HG02623 (cell line): ENCODE measurements at regions not wholly inside any gene's neighbourhood (a gene's known extent, or its start where the extent isn't known, plus 50 kb on each side); places are given as distances from the start of the nearest gene placed in this dataset.
"Not testable (repeated sequence)": the region's sequence is repeated elsewhere in the genome, so short reads cannot be mapped to it uniquely, and the experiment has no call there.

Experiments used
- ATAC-seq: cut with Tn5 transposase; IDR thresholded peaks from one replicate; pipeline ENCODE4 v1.9.1; 2021; ENCODE audit warnings: moderate library complexity; ENCODE audit not compliant: unreplicated experiment

DNA sequence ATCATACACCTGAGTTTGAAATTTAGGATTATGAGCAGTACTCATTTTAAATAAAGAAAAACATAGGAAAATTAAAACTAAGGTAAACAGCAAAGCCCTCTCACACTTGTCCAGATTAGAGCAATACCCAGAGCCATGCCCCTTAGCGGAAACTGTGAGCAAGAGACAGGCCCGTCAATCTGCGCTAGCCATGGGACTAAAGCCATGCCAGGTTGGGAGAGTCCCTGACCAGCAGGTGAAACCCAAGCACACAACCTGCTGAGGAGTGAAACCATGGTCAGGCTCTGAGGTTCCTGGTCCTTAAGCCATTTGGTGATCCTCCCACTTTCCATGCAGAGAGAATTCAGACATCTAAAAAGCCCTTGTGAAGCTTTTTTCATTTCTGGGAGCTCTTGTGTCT lies 494.3 kb downstream of the STK39 start:
- no peak for ATAC-seq

DNA sequence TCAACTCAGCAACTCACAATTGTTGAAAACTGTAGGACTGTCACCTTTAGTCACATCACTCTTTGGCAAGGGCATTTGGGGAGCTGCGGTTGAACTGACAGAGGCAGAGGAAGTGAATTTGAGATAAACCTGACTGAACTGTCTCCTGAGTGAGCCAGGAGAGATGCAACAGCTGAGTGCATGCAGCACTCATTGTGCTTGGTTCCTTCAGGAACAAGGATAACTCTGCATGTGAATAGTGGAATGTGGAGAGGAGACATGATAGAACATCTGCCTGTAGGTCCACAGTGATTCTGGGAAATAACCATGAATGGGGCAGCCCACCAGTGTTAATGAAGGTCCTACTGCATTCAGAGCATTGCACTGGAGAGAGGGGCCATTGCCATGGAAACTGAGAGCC lies 494.7 kb downstream of the STK39 start:
- no peak for ATAC-seq

DNA sequence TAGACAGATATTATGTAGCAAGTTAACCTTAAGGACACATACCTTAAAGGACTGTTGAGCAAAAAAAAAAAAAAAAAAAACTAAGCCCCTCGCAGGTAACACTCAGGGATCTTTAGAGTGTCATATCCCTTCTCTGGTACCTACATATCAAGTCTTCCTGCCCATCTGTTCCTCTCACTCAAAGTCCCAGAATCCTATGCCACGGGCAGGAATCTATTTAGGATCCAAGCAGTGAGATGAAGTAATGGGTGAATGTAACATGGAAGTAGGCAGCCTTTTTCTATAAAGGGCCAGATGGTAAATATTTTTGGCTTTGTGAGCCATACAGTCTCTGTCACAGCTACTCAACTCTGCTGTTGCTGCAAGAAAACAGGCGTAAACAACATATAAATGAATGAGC lies 496.7 kb downstream of the STK39 start:
- no peak for ATAC-seq

DNA sequence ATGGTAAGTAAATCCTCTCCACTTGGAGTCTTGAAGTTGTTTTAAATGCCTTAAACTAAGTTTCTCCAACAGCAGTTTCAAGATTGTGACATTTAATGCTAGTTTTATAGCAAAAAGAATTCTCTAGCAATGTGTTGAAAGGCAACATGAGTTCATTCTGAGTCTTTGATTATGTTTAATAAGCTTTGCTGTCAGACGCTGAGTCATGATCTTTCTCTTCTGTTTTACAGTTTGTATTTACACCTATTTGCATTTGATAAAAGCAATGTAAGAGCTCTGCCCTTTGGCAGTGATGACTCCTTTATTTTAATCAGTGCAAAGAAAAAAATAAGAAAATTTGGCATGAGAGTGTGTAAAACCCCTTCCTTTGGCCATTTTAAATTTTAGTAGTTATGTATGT lies 497.7 kb downstream of the STK39 start:
- ATAC-seq = no peak

DNA sequence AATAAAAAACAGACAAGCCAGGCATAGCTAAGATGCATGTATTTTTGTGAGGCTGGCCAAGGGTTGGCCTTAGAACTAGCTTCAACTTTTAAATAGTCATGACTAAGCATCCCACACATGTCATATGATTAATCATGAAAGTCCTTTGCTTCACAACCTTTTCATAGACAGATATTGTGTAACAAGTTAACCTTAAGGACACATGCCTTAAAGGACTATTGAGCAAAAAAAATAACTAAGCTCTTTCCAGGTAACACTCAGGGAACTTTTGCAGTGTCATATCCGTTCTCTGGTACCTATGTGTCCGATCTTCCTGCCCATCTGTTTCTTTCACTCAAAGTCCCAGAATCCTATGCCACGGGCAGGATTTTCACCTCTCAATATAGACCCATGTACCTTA lies 498.4 kb downstream of the STK39 start:
- no peak for ATAC-seq

DNA sequence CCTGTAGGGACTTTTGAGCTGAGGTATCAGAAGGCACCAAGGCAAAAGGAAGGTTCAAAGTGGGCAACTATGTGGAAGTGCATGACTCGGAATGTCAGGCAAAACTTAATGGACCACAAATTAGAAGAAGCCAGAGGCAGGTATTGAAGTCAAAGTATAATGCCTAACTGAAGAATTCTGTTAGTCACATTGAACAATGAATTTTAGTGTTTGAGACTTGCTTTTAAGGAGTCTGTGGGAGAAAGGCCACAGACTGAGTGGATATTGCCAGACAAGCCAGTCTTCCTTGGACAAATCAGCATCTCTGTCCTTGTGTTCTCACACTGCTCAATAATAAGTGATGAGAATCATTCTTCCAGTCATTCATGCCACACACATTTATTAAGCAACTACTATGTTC lies 498.9 kb downstream of the STK39 start:
- ATAC-seq = no peak

DNA sequence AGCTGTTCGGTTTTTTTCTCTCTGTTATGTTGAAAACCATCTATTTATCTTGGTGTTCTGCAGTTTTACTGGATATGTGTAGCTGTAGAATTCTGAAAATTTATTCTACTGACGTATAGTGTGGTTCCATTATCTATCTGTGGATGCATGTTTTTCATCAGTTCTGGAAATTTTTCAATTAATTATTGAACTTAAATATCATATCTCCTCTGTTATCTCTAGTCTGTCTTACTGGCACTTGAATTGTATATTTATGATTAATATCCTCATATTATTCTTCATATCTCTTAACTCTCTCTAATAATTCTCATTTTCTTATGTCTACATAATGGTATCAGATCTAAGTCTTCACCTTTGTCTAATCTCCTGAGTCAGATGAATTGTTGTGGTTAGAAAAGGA lies 501.7 kb downstream of the STK39 start:
- no peak for ATAC-seq

DNA sequence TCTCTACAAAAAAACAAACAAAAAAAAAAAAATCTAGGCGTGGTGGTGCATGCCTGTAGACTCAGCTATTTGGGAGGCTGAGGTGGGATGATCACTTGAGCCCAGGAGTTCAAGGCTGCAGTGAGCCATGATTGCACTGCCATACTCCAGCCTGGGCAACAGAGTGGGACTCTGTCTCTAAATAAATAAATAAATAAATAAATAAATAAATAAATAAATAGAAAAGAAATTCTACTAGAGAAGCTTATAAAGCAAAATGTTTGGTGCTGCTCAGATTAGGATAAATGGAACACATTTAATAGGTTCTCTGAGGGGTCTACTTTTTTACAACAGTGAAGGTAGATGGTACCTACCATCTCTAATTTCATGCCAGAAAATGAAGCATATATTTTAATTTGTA lies 507.5 kb downstream of the STK39 start:
- ATAC-seq = not testable (repeated sequence)

DNA sequence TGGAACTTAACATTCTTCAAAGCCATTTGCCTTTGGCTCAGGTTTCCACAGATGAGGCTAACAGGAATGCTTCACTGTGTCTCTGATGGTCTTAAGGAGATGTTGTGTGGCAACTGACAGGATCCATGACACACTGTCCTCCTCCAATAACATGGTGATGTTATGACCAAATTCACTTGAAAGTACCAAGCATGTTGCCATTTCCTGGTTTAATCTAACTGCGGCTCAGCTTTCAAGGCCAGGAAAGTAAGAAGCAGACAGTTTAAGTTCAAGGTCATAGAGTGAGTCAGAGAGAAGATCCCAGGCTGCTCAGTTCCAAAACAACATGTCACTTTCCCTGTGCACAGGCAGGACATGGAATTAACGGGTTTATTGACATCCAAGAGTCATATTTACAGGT lies 513.6 kb downstream of the STK39 start:
- no peak for ATAC-seq

DNA sequence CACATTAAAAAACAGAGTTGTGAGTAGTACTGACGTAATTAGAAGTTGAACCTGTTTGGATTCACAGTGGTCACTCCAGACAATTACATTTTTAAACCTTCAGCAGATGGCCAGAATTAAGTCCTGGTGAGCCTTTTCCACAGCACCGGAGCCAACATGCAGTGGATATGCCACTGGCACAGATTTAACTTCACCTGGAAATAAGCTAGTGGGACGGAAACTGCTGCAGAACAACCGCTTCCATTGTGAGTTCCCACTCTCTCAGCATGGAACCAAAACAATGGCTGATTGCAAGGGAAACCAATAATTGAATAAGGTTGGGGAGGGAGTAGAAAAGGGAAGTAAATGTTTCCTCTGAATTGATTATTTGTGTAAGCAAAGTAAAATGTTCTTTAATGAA lies 515.1 kb downstream of the STK39 start:
- no peak for ATAC-seq

DNA sequence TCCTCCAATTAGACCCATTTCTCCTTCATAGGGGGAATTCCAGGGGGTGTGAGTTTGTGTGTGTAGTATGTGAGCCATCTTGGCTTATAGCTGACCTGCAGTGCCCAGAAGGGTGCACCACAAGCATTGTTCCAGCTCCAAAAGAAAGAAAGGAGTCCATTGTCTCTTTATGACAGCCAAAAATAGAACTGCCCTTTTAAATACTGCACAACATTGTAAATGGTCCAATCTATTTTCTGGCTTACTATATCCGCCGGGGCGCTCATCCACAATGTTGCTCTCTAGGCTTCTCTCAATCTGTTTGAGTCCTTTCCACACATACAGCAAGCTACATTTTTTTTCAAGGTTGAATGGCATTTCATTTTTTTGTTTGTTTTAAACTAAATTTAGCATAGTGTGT lies 517.5 kb downstream of the STK39 start:
- no peak for ATAC-seq

DNA sequence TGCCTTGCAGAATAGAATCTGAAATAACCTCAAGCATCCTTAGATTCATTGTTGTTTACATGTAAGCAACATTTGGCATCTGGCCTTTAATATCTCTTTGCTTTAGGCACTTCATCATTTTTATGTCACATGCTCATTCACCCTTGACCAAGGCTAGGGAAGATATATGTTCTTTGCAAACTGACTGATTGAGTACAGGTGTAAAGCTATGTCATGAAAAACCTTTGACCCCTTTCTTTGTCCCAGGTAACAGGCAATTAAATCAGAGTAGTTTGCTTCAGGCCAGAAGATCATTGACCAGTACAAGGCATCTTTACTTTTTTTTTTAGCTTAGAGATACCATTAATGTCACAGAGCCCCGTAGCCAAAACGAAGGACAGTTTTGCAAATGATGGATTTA lies 520.6 kb downstream of the STK39 start:
- ATAC-seq = no peak

DNA sequence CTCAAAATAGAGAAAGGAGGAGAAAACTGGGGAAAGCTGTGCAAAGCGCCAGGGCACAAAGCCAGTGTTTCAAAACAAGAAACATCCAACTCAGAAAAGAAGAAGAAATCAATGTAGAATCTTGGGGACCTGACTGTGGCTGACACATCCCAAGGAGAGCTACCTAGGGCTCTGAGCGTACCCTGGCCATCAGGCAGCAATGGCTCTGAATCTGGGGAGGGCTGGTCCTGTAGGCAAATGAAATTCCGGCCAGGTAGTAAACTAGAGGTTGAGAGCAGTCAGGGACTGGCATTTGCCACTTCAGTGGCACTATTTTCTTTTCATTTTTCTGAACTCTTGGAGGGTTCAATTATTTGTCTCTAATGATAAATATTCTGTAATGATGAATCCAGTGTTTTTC lies 525.8 kb downstream of the STK39 start:
- ATAC-seq = no peak

DNA sequence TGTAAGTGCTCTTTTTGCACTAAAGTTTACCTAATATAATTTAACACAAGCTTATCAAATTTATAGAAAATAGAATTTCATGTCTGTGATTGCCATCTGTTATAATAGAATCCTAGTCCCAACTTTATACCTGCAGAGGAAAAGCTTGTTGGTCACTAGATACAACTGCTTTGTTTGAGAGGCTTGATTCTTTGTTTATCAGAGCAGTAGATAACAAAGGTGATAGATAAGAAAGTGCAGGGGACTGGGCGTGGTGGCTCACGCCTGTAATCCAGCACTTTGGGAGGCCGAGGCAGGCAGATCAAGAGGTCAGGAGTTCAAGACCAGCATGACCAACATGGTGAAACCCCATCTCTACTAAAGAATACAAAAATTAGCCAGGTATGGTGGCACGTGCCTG lies 528.0 kb downstream of the STK39 start:
- no peak for ATAC-seq

DNA sequence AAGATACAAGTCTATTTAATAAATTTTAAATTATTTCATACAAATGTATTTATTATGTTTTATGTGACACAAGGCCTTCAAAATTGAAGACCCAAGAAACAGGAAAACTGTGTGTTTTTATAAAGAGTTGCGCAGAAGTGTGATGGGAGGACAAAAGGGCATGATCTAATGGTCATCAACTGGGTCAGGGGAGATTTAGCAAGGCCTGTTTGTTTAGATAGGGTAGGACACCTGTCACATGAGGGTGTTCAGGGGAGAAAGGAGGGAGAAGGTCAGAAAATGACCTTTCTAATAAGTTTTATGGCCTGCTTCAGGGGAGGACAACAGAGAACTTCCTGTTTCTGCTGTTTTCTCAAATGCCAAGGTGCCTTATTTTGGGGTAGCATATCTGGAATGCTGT lies 528.8 kb downstream of the STK39 start:
- ATAC-seq = no peak

DNA sequence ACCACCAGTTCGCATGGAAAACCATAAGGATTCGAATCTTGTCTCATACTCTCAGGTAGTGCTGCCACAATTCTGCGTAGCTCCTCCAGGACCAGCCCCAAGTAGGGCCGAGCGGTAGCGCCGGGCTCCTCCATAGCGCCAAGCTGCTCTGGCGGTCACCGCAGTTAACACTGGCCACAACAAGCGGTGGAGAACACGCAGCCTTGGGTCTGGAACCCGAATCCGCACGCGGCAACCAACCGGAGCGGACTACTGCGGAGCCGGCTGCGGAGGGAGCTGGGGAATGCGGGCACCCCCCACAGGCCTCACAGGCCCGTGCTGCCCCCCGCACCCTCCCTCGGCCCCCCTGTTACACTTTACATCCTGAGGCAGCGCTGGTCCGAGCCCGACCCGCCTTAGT lies 531.5 kb downstream of the STK39 start:
- no peak for ATAC-seq

DNA sequence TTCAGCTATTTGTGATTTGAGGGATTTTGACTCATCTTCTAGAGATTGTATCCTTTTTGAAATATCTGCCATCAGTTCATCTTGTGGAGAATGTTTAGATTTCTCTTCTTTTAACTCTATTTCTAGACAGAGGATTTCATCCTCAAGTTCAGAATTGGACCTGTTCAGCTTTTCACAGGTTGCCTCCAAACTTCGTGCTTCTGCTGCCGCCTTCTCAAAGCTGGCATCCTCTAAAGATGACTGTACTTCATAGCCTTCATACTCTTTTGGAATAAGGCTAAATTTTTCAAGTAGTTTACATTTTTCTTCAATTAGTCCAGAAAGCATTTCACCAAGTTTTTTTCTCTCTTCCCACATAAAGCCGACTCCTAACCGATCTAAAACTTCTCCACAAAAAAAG lies 531.9 kb downstream of the STK39 start:
- not testable (repeated sequence) for ATAC-seq

DNA sequence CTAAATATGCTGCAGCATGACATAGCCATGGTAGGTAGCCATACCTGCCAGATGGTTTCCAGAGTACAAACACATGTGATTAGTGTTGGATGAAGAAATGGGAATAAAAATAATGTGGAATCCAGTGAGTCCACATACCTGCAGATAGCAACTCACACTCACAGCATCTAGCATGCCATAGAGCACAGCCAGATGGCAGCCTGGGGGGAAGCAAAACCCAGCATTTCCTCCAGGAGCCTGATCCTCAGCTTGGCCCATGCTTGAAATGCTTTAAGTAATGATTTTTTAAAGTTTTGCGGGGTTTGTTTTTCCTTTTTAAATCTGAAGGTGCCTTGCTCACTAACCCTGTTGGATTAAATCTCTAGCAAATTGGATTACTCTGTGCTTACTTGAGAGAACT lies 535.1 kb downstream of the STK39 start:
- ATAC-seq = no peak

DNA sequence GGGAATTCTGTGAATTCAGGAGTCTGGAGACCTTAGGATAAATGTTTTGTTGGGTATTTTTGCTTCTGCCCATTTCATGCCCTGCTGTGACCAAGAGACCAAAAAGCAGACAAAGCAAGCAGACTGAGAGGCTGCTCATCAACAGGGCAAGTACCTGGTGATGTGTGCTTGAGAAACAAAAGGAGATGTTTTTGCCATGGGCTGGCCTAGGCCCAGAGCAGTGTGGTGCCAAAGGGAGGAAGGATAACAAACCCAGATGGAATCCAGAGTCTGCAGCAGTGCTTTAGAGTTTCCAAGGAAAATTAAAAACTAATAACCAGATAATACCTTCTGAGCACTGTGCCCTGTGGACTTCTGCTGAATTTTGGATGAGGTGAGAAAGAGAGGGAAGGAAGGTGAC lies 538.4 kb downstream of the STK39 start:
- no peak for ATAC-seq

DNA sequence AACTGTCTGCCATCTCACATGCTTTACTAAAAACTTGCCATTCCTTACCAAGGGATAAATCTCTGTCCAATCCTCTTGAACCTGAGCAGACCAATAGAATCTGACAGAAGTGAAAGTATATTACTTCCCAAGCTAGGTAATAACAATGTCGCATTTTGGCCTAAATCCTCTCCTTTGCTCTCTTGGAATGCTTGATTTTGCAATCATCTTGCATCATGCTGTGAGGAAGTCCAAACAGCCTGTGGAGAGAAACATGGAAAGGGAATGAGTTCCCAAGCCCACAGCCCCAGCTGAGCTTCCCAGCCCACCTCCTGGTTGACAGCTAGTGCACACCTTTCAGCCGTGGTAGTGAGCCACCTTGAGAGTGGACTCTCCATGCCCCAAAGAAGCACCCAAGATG lies 540.6 kb downstream of the STK39 start:
- no peak for ATAC-seq

DNA sequence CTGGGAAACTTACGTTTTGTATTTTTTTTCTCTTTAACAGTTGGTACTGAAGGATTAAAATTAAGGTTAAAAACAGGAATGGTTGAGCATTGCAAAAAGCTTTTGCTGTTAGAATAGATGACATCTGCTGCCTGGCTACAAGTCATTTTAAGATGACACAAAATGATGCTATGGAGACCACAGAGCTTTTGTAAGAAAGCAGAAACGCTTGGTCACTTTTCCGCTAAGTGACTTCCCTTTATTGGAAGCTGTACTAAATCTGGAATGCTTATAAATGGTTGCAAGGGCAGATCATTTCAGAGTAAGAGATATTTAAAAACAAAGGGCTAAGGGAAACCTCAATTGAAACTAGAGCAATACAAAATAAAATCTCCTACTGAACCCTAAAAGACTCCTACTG lies 544.0 kb downstream of the STK39 start:
- ATAC-seq = no peak

DNA sequence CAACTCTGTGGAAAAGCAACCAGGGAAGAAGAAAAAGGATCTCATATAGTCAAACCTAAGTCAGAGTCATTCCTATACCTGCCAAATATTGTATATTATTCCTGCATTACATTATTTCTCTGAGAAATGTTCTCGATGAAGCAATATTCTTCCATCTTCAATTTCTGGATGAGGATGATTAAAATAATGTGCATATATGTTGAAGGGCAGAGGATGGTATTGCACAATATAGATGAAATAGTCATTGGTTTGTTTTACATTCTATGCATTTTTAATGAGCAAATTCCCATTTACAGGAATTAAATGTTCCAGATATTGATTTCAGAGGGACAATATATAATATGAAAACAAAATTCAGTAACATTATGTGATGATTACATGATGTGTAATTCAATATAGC lies 545.2 kb downstream of the STK39 start:
- no peak for ATAC-seq

DNA sequence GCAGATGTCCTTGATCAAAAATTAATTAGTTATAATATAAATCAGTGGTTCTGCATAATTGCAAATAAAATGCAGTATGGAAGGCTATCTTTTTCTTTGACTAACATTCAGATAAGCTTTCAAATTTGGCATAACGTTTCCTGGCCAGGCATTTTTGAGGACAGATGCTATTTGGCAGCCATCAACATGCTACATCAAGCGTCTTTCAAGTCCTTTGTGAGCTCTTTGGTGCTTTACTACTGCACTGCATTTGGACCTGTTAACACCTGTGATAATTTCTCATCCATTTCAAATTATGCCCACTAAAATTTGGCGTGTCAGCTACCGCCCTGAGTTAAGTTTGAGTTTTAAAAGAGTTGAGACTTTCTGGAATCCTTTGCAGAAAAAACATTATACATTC lies 545.7 kb downstream of the STK39 start:
- ATAC-seq = no peak

DNA sequence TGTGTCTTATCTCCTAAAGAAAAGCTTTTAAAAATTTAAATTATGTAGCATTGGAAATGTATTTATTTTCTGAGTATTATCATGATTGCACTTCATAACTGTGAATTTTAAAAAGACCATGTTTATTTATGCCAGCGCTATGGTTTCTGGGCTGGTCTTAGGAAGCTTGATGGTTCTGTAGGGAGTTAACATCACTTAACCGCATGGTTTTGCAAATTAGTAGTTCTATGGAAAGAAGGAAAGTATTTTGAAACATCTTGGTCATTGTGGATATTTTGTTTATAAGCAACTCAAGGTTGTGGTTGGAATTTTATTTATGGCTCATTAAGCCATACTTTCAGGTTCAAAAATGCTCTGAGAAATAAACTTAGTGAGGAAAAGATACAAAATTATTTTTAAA lies 549.4 kb downstream of the STK39 start:
- ATAC-seq = no peak
